IPS-18a (cell line): ENCODE measurements at regions not wholly inside any gene's neighbourhood (a gene's known extent, or its start where the extent isn't known, plus 50 kb on each side); places are given as distances from the start of the nearest gene placed in this dataset.

Experiments
- H3K27ac ChIP-seq: one replicate; pipeline ENCODE4 v1.5.1; 2013; ENCODE audit warnings: low read length
- H3K27me3 ChIP-seq: one replicate; pipeline ENCODE4 v1.6.1; 2013; ENCODE audit warnings: mild to moderate bottlenecking, low read length; ENCODE audit not compliant: control insufficient read depth, insufficient read depth
- H3K36me3 ChIP-seq: one replicate; pipeline ENCODE4 v1.6.1; 2013; ENCODE audit warnings: low read depth, low read length; ENCODE audit not compliant: control insufficient read depth
- H3K4me1 ChIP-seq: one replicate; pipeline ENCODE4 v1.6.1; 2013; ENCODE audit warnings: low read depth, low read length; ENCODE audit not compliant: control insufficient read depth
- H3K4me3 ChIP-seq: one replicate; pipeline ENCODE4 v1.5.1; 2013; ENCODE audit warnings: low read length
- H3K9ac ChIP-seq: one replicate; pipeline ENCODE4 v1.6.1; 2013; ENCODE audit warnings: mild to moderate bottlenecking, low read length, moderate library complexity
- H3K9me3 ChIP-seq: one replicate; pipeline ENCODE4 v1.6.1; 2013; ENCODE audit warnings: low read depth, low read length; ENCODE audit not compliant: control insufficient read depth

GRCh38 chrX:144918936-144919335 lies 328.4 kb upstream of the SPANXN1 start:
- no peak overlapping the region for H3K4me3 ChIP-seq
- no peak overlapping the region for H3K9ac ChIP-seq
- no peaks in the 10 kb centered on the region for H3K4me1 ChIP-seq
- H3K36me3 ChIP-seq: no peaks in the 10 kb centered on the region
- peaks cover 87% of the 10 kb centered on the region for H3K9me3 ChIP-seq
- no peak overlapping the region for H3K27ac ChIP-seq
- no peaks in the 10 kb centered on the region for H3K27me3 ChIP-seq

GRCh38 chrX:144946666-144947065 lies 300.6 kb upstream of the SPANXN1 start:
- H3K4me3 ChIP-seq: no peak overlapping the region
- H3K27ac ChIP-seq: no peak overlapping the region
- H3K9me3 ChIP-seq: peaks cover 75% of the 10 kb centered on the region
- no peak overlapping the region for H3K9ac ChIP-seq
- H3K36me3 ChIP-seq: no peaks in the 10 kb centered on the region
- H3K4me1 ChIP-seq: no peaks in the 10 kb centered on the region
- H3K27me3 ChIP-seq: no peaks in the 10 kb centered on the region
